SH-SY5Y (cell line): ENCODE measurements at regions not wholly inside any gene's neighbourhood (a gene's known extent, or its start where the extent isn't known, plus 50 kb on each side); places are given as distances from the start of the nearest gene placed in this dataset.

Experiments
- GATA2 ChIP-seq: IDR thresholded peaks from 2 replicates; pipeline ENCODE4 v1.6.1; 2011; ENCODE audit warnings: mild to moderate bottlenecking, low read depth, low read length
- GATA3 ChIP-seq: IDR thresholded peaks from 2 replicates; pipeline ENCODE4 v1.6.1; 2011; ENCODE audit warnings: low read depth, mild to moderate bottlenecking, low read length, moderate library complexity

DNA sequence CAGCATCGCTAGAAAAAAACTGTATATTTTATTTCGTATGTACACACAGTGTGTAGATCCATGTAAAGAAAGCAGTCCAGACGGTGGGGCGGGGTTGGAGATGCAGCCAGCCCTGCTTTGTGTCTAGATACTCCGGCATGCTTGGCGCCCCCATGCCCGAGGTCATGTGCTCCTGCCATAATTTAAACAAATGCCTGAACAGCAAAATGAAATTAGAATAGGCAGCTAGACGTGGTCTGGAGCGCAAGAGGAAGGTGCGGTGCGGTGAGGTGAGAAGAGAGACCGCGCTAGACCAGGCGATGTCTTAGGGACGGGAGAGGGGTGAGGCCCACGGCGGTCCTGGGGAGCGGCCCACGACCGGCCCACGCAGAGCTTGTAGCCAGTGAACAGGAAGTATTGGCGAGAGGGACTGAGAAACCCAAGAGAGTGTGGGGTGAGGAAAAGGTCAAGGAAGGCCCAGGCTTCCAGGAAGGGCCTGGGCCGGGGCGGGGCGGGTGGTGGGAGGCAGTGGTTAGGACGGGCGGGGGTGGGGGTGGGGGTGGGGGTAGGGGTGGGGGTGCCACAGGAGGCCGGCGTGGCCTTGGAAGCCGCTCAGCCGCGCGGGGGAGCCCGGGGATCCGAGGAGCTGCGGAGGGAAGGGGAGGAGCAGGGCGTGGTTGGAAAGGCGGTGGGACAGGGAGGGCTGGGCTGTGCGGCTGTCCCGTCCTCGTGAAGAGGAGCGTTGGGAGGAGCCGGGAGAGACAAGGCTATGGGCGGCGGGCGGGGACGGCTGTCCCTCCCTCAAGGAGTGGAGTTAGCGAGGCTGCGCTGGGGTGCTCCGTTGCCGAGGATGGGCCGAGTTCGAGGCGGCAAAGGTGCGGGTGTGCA lies 254.7 kb upstream of the SGCG start:
- TF ChIP-seq GATA2 (no peak), GATA3 (no peak)
